ENCODE measurements at regions not wholly inside any gene's neighbourhood (a gene's known extent, or its start where the extent isn't known, plus 50 kb on each side); places are given as distances from the start of the nearest gene placed in this dataset.

DNA sequence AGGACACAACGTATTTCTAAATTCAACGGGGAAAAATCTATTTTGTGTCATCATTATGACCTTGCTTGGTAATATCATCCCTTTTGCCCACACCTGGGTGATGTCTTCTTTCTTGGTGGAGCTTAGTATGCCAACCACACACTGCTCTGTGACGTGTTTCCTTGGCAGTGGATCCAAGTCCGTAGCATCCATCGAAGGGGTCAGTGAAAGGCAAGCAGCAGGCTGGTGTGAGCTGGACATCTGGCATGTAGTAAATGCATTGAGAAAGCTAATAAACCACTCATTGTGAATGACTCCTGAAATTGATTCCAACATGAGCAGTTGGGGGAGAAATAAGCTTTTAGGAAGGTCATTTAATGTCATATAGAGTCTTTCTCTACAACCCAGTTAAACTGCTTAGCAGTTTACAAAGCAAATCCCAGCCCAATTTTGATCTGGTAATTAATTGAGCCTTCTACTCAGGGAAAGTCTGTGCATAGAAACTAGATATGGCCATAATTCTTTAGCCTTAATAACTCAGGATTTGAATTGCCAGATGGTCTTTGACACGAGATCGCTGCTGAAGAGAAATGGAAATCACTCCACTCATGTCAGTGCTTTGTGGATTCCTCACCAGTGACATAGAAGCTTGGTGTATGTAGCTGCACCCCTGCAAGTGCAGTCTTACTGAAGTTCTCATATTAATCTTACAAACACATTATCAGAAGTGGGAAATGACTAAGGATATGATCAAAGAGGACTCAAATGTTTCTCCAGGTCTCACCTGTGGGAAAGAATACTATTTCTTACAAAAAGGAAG lies 494.8 kb downstream of the CMPK2 start:
- no peak for TF ChIP-seq CTCF (IDR thresholded peaks at IDR 0.05; ENCODE audit: poor library complexity)
- TF ChIP-seq EZH2phosphoT487 (IDR thresholded peaks at IDR 0.05; ENCODE audit: low read depth, severe bottlenecking, unreplicated experiment), result no peak

Measured in hepatocyte (in vitro differentiated cells).